Upper lobe of left lung (tissue), 4 donors: ENCODE measurements at regions not wholly inside any gene's neighbourhood (a gene's known extent, or its start where the extent isn't known, plus 50 kb on each side); places are given as distances from the start of the nearest gene placed in this dataset.

Experiments
- CTCF ChIP-seq, 6 experiments: fragments of 450-650 bp in 4 of 6; fragments of 200-600 bp in 2 of 6; sonication (generic) in 2 of 6; IDR thresholded peaks; one replicate each; pipeline ENCODE4 v1.5.1; 2016 to 2019; ENCODE audit warnings: antibody characterized with exemption in 6 of 6
- POLR2A ChIP-seq, 4 donors: fragments of 450-650 bp; IDR thresholded peaks; one replicate each; pipeline ENCODE4 v1.5.1; 2016 to 2017; ENCODE audit warnings: antibody characterized with exemption in 4 of 4, mild to moderate bottlenecking in 2 of 4

- no peak for TF ChIP-seq CTCF (IDR thresholded peaks at IDR 0.05)
- TF ChIP-seq POLR2A (IDR thresholded peaks at IDR 0.05): no peak
These were observed 295.8 kb upstream of the ACVR2A start for GRCh38 chr2:147549054-147549453.
